G401 (cell line): ENCODE measurements at regions not wholly inside any gene's neighbourhood (a gene's known extent, or its start where the extent isn't known, plus 50 kb on each side); places are given as distances from the start of the nearest gene placed in this dataset.
"Not testable (repeated sequence)": the region's sequence is repeated elsewhere in the genome, so short reads cannot be mapped to it uniquely, and the experiment has no call there.

Source experiments
- DNase-seq: peaks from one replicate; pipeline ENCODE4 v3.0.0-alpha.2; 2015; ENCODE audit warnings: low spot score
- in situ Hi-C: cut with HindIII; loops from 2 replicates; pipeline ENCODE4 v1.10.0; 2016; ENCODE audit warnings: low sequenced_read_pairs, mixed read lengths

- DNase-seq, in situ Hi-C loops: not testable (repeated sequence)
Observed at GRCh38 chr9:39811615-39812014, 456.1 kb downstream of the SPATA31A1 start.

GRCh38 chr9:39828457-39828856 lies 473.0 kb downstream of the SPATA31A1 start:
- in situ Hi-C loops, DNase-seq: not testable (repeated sequence)
